Central memory CD8-positive, alpha-beta T cell (primary cell): ENCODE measurements at regions not wholly inside any gene's neighbourhood (a gene's known extent, or its start where the extent isn't known, plus 50 kb on each side); places are given as distances from the start of the nearest gene placed in this dataset.
"Not testable (repeated sequence)": the region's sequence is repeated elsewhere in the genome, so short reads cannot be mapped to it uniquely, and the experiment has no call there.

Source experiments
- ATAC-seq: fragments of 150-1000 bp; cut with Tn5 transposase; replicated peaks from 2 replicates; pipeline ENCODE4 v1.10.0; 2022; ENCODE audit warnings: mild to moderate bottlenecking, moderate FRiP score, moderate number of reproducible peaks; ENCODE audit not compliant: poor library complexity, severe bottlenecking; ENCODE audit errors: extremely low read depth
- DNase-seq, 2 donors: peaks; one replicate each; pipeline ENCODE4 v3.0.0; 2021; ENCODE audit warnings: low spot score in 2 of 2
- H3K27ac Mint-ChIP-seq: one replicate; pipeline ENCODE4 v1.8.0; 2022; ENCODE audit warnings: low read depth, mild to moderate bottlenecking, moderate library complexity, mixed read lengths
- H3K27me3 Mint-ChIP-seq: one replicate; pipeline ENCODE4 v1.8.0; 2022; ENCODE audit warnings: mixed read lengths
- H3K36me3 Mint-ChIP-seq: one replicate; pipeline ENCODE4 v1.8.0; 2022; ENCODE audit warnings: mild to moderate bottlenecking, moderate library complexity, mixed read lengths; ENCODE audit not compliant: insufficient read depth
- H3K4me1 Mint-ChIP-seq: one replicate; pipeline ENCODE4 v1.8.0; 2022; ENCODE audit warnings: mixed read lengths
- H3K4me3 Mint-ChIP-seq: one replicate; pipeline ENCODE4 v1.8.0; 2022; ENCODE audit warnings: mild to moderate bottlenecking, moderate library complexity, mixed read lengths
- H3K9me3 Mint-ChIP-seq: one replicate; pipeline ENCODE4 v1.8.0; 2022; ENCODE audit warnings: mixed read lengths

- DNase-seq (no peak), ATAC-seq (no peak)
- Mint-ChIP-seq H3K4me3 (no peak overlapping the region), H3K36me3 (no peaks in the 10 kb centered on the region), H3K27ac (no peak overlapping the region), H3K4me1 (no peaks in the 10 kb centered on the region), H3K9me3 (peaks cover 22% of the 10 kb centered on the region), H3K27me3 (no peaks in the 10 kb centered on the region)
Observed at GRCh38 chr2:77746780-77747179, 224.6 kb upstream of the LRRTM4 start.

- H3K27me3 Mint-ChIP-seq, H3K36me3 Mint-ChIP-seq, H3K4me1 Mint-ChIP-seq, DNase-seq, H3K27ac Mint-ChIP-seq, H3K4me3 Mint-ChIP-seq, ATAC-seq: not testable (repeated sequence)
- H3K9me3 Mint-ChIP-seq, result peaks cover 17% of the 10 kb centered on the region
Observed at GRCh38 chr2:77753710-77754345, 231.7 kb upstream of the LRRTM4 start.

- Mint-ChIP-seq H3K27me3 (no peaks in the 10 kb centered on the region), H3K9me3 (peaks cover 34% of the 10 kb centered on the region), H3K4me1 (no peaks in the 10 kb centered on the region), H3K27ac (no peak overlapping the region), H3K4me3 (no peak overlapping the region), H3K36me3 (no peaks in the 10 kb centered on the region)
- DNase-seq (no peak), ATAC-seq (no peak)
Observed at GRCh38 chr2:77767388-77768076, 245.4 kb upstream of the LRRTM4 start.

GRCh38 chr2:77768508-77768907, 246.3 kb upstream of the LRRTM4 start:
- DNase-seq (no peak), ATAC-seq (no peak)
- no peaks in the 10 kb centered on the region for H3K36me3 Mint-ChIP-seq
- no peaks in the 10 kb centered on the region for H3K27me3 Mint-ChIP-seq
- H3K27ac Mint-ChIP-seq, result no peak overlapping the region
- H3K4me3 Mint-ChIP-seq, result no peak overlapping the region
- no peaks in the 10 kb centered on the region for H3K4me1 Mint-ChIP-seq
- peaks cover 29% of the 10 kb centered on the region for H3K9me3 Mint-ChIP-seq

GRCh38 chr2:77778917-77779316, 256.7 kb upstream of the LRRTM4 start:
- no peaks in the 10 kb centered on the region for H3K27me3 Mint-ChIP-seq
- ATAC-seq, result no peak
- H3K27ac Mint-ChIP-seq, result no peak overlapping the region
- H3K9me3 Mint-ChIP-seq, result peaks cover 40% of the 10 kb centered on the region
- no peaks in the 10 kb centered on the region for H3K4me1 Mint-ChIP-seq
- H3K4me3 Mint-ChIP-seq, result no peak overlapping the region
- H3K36me3 Mint-ChIP-seq, result no peaks in the 10 kb centered on the region
- no peak for DNase-seq

- H3K27ac Mint-ChIP-seq, H3K4me3 Mint-ChIP-seq, H3K4me1 Mint-ChIP-seq, DNase-seq, ATAC-seq, H3K36me3 Mint-ChIP-seq, H3K27me3 Mint-ChIP-seq: not testable (repeated sequence)
- H3K9me3 Mint-ChIP-seq, result peaks cover 15% of the 10 kb centered on the region
Observed at GRCh38 chr2:77793500-77793899, 271.3 kb upstream of the LRRTM4 start.

GRCh38 chr2:77796397-77796796, 274.2 kb upstream of the LRRTM4 start:
- no peaks in the 10 kb centered on the region for H3K27me3 Mint-ChIP-seq
- no peak overlapping the region for H3K27ac Mint-ChIP-seq
- H3K9me3 Mint-ChIP-seq, result peaks cover 10% of the 10 kb centered on the region
- H3K36me3 Mint-ChIP-seq, result no peaks in the 10 kb centered on the region
- H3K4me1 Mint-ChIP-seq, result no peaks in the 10 kb centered on the region
- no peak for ATAC-seq
- no peak for DNase-seq
- no peak overlapping the region for H3K4me3 Mint-ChIP-seq

GRCh38 chr2:77797088-77797487, 274.9 kb upstream of the LRRTM4 start:
- Mint-ChIP-seq H3K27ac (no peak overlapping the region), H3K27me3 (no peaks in the 10 kb centered on the region), H3K9me3 (peaks cover 10% of the 10 kb centered on the region), H3K4me3 (no peak overlapping the region), H3K36me3 (no peaks in the 10 kb centered on the region), H3K4me1 (no peaks in the 10 kb centered on the region)
- DNase-seq, result no peak
- ATAC-seq, result no peak

GRCh38 chr2:77800410-77800809, 278.2 kb upstream of the LRRTM4 start:
- ATAC-seq (no peak), DNase-seq (no peak)
- Mint-ChIP-seq H3K27ac (no peak overlapping the region), H3K36me3 (no peaks in the 10 kb centered on the region), H3K9me3 (peaks cover 23% of the 10 kb centered on the region), H3K4me3 (no peak overlapping the region), H3K4me1 (no peaks in the 10 kb centered on the region), H3K27me3 (no peaks in the 10 kb centered on the region)

- Mint-ChIP-seq H3K4me1 (no peaks in the 10 kb centered on the region), H3K27ac (no peak overlapping the region), H3K9me3 (peaks cover 39% of the 10 kb centered on the region), H3K27me3 (no peaks in the 10 kb centered on the region), H3K36me3 (no peaks in the 10 kb centered on the region), H3K4me3 (no peak overlapping the region)
- no peak for ATAC-seq
- no peak for DNase-seq
Observed at GRCh38 chr2:77807531-77808215, 285.5 kb upstream of the LRRTM4 start.

GRCh38 chr2:77808599-77808998, 286.4 kb upstream of the LRRTM4 start:
- Mint-ChIP-seq H3K4me3 (no peak overlapping the region), H3K4me1 (no peaks in the 10 kb centered on the region), H3K9me3 (peaks cover 36% of the 10 kb centered on the region), H3K27ac (no peak overlapping the region), H3K36me3 (no peaks in the 10 kb centered on the region), H3K27me3 (no peaks in the 10 kb centered on the region)
- DNase-seq, result no peak
- ATAC-seq, result no peak

- no peaks in the 10 kb centered on the region for H3K27me3 Mint-ChIP-seq
- no peak overlapping the region for H3K4me3 Mint-ChIP-seq
- ATAC-seq (no peak), DNase-seq (no peak)
- H3K36me3 Mint-ChIP-seq, result no peaks in the 10 kb centered on the region
- peaks cover 22% of the 10 kb centered on the region for H3K9me3 Mint-ChIP-seq
- H3K4me1 Mint-ChIP-seq, result no peaks in the 10 kb centered on the region
- no peak overlapping the region for H3K27ac Mint-ChIP-seq
Observed at GRCh38 chr2:77813599-77813998, 291.4 kb upstream of the LRRTM4 start.

GRCh38 chr2:77816618-77817017, 294.4 kb upstream of the LRRTM4 start:
- Mint-ChIP-seq H3K27ac (no peak overlapping the region), H3K9me3 (peaks cover 34% of the 10 kb centered on the region), H3K27me3 (no peaks in the 10 kb centered on the region), H3K4me3 (no peak overlapping the region), H3K4me1 (no peaks in the 10 kb centered on the region), H3K36me3 (no peaks in the 10 kb centered on the region)
- ATAC-seq (no peak), DNase-seq (no peak)
